Tibial nerve (tissue), 4 donors: ENCODE measurements at regions not wholly inside any gene's neighbourhood (a gene's known extent, or its start where the extent isn't known, plus 50 kb on each side); places are given as distances from the start of the nearest gene placed in this dataset.

ENCODE experiments used
- DNase-seq, 2 donors: peaks; one replicate each; pipeline ENCODE4 v3.0.0-alpha.2; 2019; ENCODE audit warnings: low spot score in 2 of 2
- H3K27ac ChIP-seq, 4 donors: fragments of 200-600 bp; sonication (generic) in 3 of 4; one replicate each; pipeline ENCODE4 v1.5.1; 2017 to 2019; ENCODE audit warnings: mild to moderate bottlenecking in 1 of 4
- H3K27me3 ChIP-seq, 2 donors: fragments of 200-600 bp; sonication (generic) in 1 of 2; one replicate each; pipeline versions ENCODE4 v1.5.1 to v1.6.0; 2017 to 2019
- H3K36me3 ChIP-seq, 3 donors: fragments of 200-600 bp; sonication (generic); one replicate each; pipeline ENCODE4 v1.5.1; 2018 to 2019
- H3K4me1 ChIP-seq, 4 donors: fragments of 200-600 bp; sonication (generic) in 3 of 4; one replicate each; pipeline ENCODE4 v1.5.1; 2017 to 2019
- H3K4me3 ChIP-seq, 4 donors: fragments of 200-600 bp; sonication (generic) in 3 of 4; one replicate each; pipeline ENCODE4 v1.5.1; 2017 to 2019; ENCODE audit warnings: mild to moderate bottlenecking in 1 of 4, moderate library complexity in 1 of 4
- H3K9me3 ChIP-seq, 4 donors: fragments of 200-600 bp; sonication (generic) in 3 of 4; one replicate each; pipeline ENCODE4 v1.5.1; 2017 to 2019
- EP300 ChIP-seq, 2 donors: sonication (generic); formaldehyde crosslinking; IDR thresholded peaks; one replicate each; pipeline ENCODE4 v1.6.1; 2017; ENCODE audit warnings: antibody characterized with exemption in 2 of 2, mild to moderate bottlenecking in 1 of 2
- POLR2A ChIP-seq, 2 donors: fragments of 450-650 bp; IDR thresholded peaks; one replicate each; pipeline ENCODE4 v1.6.1; 2017; ENCODE audit warnings: antibody characterized with exemption in 2 of 2, mild to moderate bottlenecking in 2 of 2, moderate library complexity in 2 of 2
- WGBS, 2 donors: methylation state at CpG; one replicate each; pipeline ENCODE4 v1.1.5; 2018; 5-methylcytosine and 5-hydroxymethylcytosine counted together
- TF ChIP-seq, protein P1 (sequence below), 5 experiments: fragments of 200-600 bp in 3 of 5; fragments of 450-650 bp in 2 of 5; sonication (generic) in 3 of 5; IDR thresholded peaks; one replicate each; pipeline ENCODE4 v1.5.1; 2016 to 2019; ENCODE audit warnings: antibody characterized with exemption in 5 of 5, mild to moderate bottlenecking in 3 of 5, moderate library complexity in 2 of 5

DNA sequence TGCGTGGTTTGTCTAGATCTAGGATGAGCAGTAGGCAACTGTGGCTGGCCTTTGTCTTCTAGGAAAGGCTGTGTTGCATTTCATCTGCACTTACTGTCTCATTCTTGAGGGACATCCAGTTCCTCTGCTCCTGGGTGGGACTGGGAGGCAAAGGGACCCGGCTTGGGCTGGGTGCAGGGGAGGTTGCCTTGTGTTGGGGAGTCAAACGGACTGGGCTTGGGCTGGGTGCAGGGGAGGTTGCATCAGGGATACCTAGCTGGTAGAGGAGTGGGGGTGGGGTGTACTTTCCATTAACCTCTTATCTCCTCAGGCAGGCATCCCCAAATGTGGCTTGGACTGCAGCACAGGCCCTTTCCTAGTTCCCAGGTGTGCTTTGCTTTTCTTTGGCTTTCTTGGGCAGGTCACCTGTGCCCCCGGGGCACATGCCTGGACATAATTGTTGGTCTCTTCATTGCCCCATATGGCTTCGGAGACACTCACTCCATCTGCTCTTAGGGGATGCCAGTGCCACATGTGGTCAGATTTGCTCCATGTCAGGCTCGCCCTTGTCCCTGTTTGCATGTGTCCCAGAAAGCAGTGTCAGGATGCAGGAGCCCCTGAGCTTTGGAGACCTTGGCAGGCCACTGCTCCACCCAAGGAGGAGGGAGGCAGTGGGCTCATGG, 1682.9 kb downstream of the TP53TG3F start:
- Histone ChIP-seq H3K36me3 (no peaks in the 10 kb centered on the region), H3K4me3 (no peak overlapping the region), H3K27me3 (no peaks in the 10 kb centered on the region), H3K27ac (no peak overlapping the region), H3K9me3 (peaks cover 0 to 74% (median 0%) of the 10 kb centered on the region in 4 donors), H3K4me1 (no peaks in the 10 kb centered on the region)
- WGBS, 2 donors, result 60 to 68% methylated on average over 6 of the region's 6 CpGs
- no peak for DNase-seq
- TF ChIP-seq, protein P1, sequence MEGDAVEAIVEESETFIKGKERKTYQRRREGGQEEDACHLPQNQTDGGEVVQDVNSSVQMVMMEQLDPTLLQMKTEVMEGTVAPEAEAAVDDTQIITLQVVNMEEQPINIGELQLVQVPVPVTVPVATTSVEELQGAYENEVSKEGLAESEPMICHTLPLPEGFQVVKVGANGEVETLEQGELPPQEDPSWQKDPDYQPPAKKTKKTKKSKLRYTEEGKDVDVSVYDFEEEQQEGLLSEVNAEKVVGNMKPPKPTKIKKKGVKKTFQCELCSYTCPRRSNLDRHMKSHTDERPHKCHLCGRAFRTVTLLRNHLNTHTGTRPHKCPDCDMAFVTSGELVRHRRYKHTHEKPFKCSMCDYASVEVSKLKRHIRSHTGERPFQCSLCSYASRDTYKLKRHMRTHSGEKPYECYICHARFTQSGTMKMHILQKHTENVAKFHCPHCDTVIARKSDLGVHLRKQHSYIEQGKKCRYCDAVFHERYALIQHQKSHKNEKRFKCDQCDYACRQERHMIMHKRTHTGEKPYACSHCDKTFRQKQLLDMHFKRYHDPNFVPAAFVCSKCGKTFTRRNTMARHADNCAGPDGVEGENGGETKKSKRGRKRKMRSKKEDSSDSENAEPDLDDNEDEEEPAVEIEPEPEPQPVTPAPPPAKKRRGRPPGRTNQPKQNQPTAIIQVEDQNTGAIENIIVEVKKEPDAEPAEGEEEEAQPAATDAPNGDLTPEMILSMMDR (IDR thresholded peaks at IDR 0.05), result no peak
- TF ChIP-seq POLR2A (IDR thresholded peaks at IDR 0.05), result no peak
- TF ChIP-seq EP300 (IDR thresholded peaks at IDR 0.05), result no peak

DNA sequence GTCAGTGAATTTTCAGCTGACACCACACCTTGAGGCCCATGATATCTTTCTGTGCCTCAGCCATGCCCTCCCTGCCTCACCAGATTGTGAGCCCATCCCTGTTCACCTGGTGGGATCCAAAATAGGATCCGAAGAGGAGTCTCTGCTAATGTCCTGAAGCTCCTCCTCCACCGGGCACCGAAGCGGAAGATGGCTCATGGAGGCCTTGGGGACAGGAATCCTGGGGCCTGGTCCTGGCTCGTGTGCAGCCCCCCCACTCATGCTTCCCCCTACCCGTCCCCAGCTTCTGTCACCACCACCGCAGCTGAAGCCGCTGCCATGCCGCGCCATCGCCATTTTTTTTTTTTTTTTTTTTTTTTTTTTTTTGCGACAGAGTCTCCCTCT, 1683.4 kb downstream of the TP53TG3F start:
- Histone ChIP-seq H3K4me3 (no peak overlapping the region), H3K27ac (no peak overlapping the region), H3K27me3 (no peaks in the 10 kb centered on the region), H3K36me3 (no peaks in the 10 kb centered on the region), H3K4me1 (no peaks in the 10 kb centered on the region), H3K9me3 (peaks cover 0 to 80% (median 0%) of the 10 kb centered on the region in 4 donors)
- DNase-seq, result no peak
- WGBS, 2 donors, result 90% methylated on average over 12 of the region's 12 CpGs
- TF ChIP-seq, protein P1 (IDR thresholded peaks at IDR 0.05), result no peak
- TF ChIP-seq POLR2A (IDR thresholded peaks at IDR 0.05), result no peak
- TF ChIP-seq EP300 (IDR thresholded peaks at IDR 0.05), result no peak

DNA sequence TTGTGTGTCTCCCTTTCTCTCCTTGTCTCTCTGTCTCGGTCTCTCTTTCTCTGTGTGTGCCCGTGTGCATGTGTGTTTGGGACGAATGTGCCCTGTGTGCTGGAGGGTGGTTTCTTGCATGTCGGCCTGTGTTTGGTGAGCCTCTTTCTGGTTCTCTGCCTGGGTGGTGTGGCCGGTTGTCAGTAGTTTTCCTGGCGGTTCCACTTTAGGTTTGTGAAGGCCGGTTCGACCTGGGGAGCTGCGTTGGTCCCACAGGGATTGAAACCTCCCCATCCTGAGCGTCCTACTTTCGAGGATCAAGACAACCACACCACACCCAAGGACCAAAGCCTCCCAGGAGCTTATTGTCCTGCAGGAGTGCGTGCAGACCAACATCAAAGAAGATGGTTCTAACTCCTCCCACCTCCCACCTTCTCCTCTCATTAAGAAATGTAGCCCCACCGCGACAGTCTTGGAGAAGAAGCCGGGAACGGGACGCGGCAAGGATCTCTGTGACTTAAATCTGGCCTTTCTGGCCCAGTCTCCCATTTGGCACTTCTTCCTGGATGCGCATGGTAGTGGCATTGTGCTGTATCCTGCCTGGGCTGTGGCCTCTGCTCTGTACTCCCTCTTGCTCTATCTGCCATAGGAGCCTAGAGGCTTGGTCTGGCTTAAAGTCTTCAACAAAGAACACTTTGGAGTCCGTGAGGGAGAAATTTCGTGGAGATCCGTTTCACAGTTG, 1685.0 kb downstream of the TP53TG3F start:
- Histone ChIP-seq H3K4me3 (no peak overlapping the region), H3K27ac (no peak overlapping the region), H3K9me3 (peaks cover 0 to 87% (median 0%) of the 10 kb centered on the region in 4 donors), H3K4me1 (no peaks in the 10 kb centered on the region), H3K36me3 (no peaks in the 10 kb centered on the region), H3K27me3 (no peaks in the 10 kb centered on the region)
- no peak for DNase-seq
- no peak for TF ChIP-seq EP300 (IDR thresholded peaks at IDR 0.05)
- TF ChIP-seq, protein P1 (IDR thresholded peaks at IDR 0.05), result no peak
- no peak for TF ChIP-seq POLR2A (IDR thresholded peaks at IDR 0.05)
- WGBS, 2 donors, result 81 to 84% methylated on average over 22 of the region's 22 CpGs

DNA sequence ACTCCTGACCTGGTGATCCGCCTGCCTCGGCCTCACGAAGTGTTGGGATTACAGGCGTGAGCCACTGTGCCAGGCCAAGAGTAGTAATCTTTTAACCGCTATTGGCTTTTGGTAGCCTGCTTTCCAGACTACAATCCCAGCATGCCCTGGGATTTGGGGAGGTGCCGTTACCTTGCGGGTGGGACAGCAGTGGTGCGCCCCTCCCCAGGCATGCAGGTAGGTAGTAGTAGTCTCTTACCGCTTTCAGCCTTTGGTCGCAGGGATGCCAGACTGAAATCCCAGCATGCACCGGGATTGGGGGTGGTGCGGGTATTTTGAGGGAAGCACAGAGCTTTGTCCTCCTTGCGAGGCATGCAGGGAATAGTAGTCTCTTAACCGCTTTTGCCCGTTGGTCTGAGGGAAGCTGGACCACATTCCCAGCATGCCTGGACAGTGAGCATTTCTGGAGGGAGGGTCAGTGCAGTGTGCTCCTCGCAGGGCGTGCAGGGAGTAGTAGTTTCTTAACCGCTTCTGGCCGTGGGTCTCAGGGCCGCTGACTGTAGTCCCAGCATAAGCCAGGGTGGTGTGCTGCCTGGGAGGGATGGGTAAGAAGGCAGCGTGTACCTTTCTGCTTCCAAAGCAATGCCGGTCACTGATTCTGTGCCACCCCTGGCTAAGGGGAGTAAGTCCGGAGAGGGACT, 1686.8 kb downstream of the TP53TG3F start:
- 88 to 89% methylated on average over 23 of the region's 23 CpGs for WGBS, 2 donors
- no peak overlapping the region for H3K4me3 ChIP-seq
- H3K9me3 ChIP-seq, result peaks cover 0 to 87% (median 0%) of the 10 kb centered on the region in 4 donors
- TF ChIP-seq, protein P1 (IDR thresholded peaks at IDR 0.05), result no peak
- TF ChIP-seq EP300 (IDR thresholded peaks at IDR 0.05) (no peak), POLR2A (IDR thresholded peaks at IDR 0.05) (no peak)
- no peak for DNase-seq
- no peaks in the 10 kb centered on the region for H3K36me3 ChIP-seq
- H3K4me1 ChIP-seq, result no peaks in the 10 kb centered on the region
- no peak overlapping the region for H3K27ac ChIP-seq
- H3K27me3 ChIP-seq, result no peaks in the 10 kb centered on the region
